ENCODE measurements at regions not wholly inside any gene's neighbourhood (a gene's known extent, or its start where the extent isn't known, plus 50 kb on each side); places are given as distances from the start of the nearest gene placed in this dataset.

GRCh38 chr18:24735624-24736231 lies 275.3 kb downstream of the HRH4 start:
- TF ChIP-seq, protein P1, sequence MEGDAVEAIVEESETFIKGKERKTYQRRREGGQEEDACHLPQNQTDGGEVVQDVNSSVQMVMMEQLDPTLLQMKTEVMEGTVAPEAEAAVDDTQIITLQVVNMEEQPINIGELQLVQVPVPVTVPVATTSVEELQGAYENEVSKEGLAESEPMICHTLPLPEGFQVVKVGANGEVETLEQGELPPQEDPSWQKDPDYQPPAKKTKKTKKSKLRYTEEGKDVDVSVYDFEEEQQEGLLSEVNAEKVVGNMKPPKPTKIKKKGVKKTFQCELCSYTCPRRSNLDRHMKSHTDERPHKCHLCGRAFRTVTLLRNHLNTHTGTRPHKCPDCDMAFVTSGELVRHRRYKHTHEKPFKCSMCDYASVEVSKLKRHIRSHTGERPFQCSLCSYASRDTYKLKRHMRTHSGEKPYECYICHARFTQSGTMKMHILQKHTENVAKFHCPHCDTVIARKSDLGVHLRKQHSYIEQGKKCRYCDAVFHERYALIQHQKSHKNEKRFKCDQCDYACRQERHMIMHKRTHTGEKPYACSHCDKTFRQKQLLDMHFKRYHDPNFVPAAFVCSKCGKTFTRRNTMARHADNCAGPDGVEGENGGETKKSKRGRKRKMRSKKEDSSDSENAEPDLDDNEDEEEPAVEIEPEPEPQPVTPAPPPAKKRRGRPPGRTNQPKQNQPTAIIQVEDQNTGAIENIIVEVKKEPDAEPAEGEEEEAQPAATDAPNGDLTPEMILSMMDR (IDR thresholded peaks at IDR 0.05), result no peak
- TF ChIP-seq POLR2A (IDR thresholded peaks at IDR 0.05) (no peak), EP300 (IDR thresholded peaks at IDR 0.05) (no peak), POLR2AphosphoS5 (IDR thresholded peaks at IDR 0.05) (no peak)

Data from suprapubic skin (tissue), 4 donors.